Islet precursor cell (in vitro differentiated cells): ENCODE measurements at regions not wholly inside any gene's neighbourhood (a gene's known extent, or its start where the extent isn't known, plus 50 kb on each side); places are given as distances from the start of the nearest gene placed in this dataset.
A peak's percentile ranks its signal among the peaks of the same experiment; 100 is the strongest.
"Not testable (repeated sequence)": the region's sequence is repeated elsewhere in the genome, so short reads cannot be mapped to it uniquely, and the experiment has no call there.

Experiments
- DNase-seq: peaks from one replicate; pipeline ENCODE4 v3.0.0-alpha.2; 2018

- no peak for DNase-seq
Measured at GRCh38 chr1:37325010-37325409, 149.4 kb upstream of the ZC3H12A start.

- no peak for DNase-seq
Measured at GRCh38 chr1:37325509-37326437, 148.6 kb upstream of the ZC3H12A start.

GRCh38 chr1:37332126-37332525, 142.3 kb upstream of the ZC3H12A start:
- no peak for DNase-seq

DNA sequence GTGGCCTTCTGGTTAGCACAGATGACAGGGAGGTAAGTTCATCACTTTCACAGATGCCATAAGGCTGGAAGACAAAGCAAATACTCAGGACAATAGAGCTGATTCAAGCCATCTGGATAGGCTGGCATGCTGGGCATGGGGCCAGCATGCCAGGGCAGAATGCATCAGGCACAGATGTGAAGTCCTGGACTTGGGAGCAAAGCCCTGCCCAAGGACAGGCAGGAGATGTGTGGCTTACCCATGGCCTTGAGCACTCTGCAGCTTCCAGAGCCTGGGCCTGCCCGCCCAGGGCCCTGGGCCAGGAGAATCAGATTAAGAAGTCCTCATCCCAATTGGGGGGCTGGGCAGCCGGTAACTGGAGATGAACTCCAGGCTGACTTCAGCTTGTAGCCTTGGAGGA, 135.7 kb upstream of the ZC3H12A start:
- DNase-seq, result no peak

DNA sequence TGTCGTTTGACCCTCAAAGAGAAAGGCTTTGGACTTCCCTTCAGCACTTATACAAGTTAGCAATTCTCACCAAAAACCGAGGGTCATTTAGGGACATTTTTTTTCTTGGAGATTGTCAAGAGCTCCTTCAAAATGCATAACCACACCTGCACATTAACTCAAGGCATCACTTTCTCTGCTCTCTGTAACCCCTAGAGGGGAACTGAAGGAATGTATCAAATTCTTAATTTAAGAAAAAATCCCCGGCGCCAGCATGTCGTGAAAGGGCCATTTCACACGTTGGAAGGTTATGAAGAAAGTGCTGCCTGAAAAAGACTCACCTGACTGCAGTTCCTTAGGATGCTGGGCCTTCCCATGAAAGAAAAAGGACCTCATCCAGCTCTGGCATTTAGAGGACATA, 131.6 kb upstream of the ZC3H12A start:
- no peak for DNase-seq

DNA sequence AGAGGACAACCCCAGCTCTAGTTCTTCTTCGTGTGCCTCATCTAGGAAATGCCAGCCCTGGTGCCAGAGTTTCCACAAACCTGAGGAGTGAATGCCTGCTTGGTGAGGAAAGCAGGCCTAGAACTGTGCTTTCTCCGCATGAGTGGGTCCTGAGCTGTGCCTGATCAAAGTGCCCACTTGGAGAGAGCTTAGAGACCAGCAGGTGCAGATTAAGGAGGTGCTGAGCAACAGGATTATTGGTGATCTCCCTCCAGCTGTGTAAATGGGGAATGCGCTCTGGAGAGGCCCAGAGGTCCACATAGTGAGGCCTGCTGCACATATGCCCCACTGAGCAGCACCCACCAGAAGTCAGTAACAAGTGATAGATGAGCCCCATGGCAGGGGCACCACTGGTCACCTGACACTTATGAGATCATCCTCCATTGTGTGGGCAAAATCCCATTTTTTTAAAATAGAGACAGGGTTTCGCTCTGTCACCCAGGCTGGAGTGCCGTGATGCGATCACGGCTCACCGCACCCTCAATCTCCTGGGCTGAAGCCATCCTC, 127.2 kb upstream of the ZC3H12A start:
- no peak for DNase-seq

- no peak for DNase-seq
Measured at GRCh38 chr1:37353871-37354270, 120.5 kb upstream of the ZC3H12A start.

DNA sequence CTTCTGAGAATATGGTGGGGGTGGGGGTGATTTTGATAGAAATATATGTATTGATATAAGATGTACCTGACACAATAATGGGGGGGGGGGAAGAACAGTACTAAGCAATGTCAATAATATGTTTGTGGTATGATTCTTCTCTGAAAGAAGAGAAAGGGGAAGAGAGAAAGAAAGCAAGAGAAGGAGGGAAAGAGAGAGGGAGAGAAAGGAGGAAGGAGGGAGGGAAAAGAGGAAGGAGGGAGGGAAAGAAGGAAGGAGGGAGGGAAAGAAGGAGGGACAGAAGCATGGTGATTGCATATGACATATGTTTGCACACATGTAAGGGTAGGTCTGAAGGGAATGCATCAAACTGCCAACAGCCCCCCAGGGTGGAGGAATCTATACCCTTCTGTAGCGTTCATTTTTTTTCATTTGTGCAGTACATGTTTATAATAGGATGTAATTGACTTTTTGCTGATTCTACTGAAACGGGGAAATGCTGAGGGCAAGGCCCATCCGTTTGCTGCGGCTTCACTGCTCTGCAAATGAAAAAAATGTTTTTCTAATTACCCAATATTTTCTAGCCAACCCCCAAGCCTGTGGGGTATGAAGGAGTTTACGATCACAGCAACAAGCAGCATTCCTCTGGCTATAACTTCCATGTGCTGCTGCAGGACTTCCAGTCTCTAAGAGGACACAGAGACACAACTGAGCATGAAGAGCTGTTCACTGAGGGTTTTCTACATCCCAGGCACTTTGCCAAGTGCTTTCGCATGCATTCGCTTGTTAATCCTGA, 119.3 kb upstream of the ZC3H12A start:
- DNase-seq, result peak; percentile 22

- peak; percentile 31 for DNase-seq
Measured at GRCh38 chr1:37358992-37359391, 115.4 kb upstream of the ZC3H12A start.

DNA sequence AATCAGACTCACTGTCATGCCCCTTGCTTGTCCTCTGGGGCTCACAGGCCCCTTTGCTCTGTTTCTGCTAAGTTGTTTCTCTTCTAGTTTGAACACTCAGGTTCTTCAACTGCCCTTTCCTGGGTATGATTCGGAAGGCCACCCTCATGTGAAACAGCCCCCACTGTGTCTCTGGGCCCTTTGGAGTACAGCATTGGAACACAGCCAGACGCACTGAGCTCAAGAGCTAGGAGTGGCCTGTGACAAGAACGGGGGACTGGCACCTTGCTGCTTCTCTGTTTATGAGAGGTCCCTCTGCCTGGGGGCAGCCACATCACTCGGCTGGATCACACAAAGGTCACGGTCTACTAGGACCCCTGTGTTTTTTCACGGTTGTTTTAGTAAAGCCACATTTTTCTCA, 114.4 kb upstream of the ZC3H12A start:
- peak; percentile 36 for DNase-seq

- peak; percentile 80 for DNase-seq
Measured at GRCh38 chr1:37362594-37363385, 111.6 kb upstream of the ZC3H12A start.

GRCh38 chr1:37363535-37363934, 110.8 kb upstream of the ZC3H12A start:
- DNase-seq, result peak; percentile 6

DNA sequence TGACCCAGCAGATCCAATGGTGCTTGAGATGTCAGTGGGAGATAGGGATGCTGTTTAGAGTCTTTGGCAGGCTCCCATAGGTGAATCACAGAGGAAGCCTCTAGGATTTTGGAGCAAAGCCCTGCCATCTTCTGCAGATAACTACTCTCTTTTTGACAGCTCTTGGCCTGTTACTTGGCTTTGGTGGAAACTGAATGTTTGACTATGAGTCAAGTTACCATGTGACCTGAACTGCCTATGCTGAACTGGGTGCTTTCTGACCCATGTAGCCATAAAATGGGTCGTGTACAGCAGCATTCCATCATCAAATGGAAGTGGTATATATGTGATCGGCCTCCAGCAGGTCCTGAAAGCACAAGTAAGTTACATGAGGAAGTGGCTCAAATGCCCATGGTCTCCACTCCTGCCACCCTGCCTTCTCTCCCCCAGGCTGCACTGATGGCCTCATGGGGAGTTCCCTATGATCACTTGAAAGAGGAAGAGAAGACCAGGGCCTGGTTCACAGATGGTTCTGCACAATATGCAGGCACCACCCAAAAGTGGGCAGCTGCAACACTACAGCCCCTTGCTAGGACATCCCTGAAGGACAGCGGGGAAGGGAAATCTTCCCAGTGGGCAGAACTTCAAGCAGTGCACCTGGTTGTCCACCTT, 105.6 kb upstream of the ZC3H12A start:
- not testable (repeated sequence) for DNase-seq

DNA sequence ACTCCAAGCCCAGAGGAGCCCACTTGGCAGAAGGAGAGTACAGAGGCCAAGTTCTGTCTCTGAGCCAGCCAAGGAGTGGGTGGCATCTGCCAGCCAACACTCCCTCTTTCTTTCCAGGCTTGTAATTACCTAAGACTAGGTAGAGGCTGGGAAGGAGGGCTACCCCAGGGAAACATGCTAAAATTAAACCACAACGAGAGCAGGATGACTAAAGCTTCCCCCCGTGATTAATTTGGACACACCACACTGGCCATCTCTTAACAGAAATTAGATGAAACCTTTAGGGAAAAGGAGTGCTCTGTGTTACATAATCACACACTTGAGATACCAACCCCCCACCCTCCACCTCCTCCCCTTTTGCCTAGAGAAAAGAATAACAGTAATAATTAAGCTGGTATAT, 102.1 kb upstream of the ZC3H12A start:
- DNase-seq, result no peak

DNA sequence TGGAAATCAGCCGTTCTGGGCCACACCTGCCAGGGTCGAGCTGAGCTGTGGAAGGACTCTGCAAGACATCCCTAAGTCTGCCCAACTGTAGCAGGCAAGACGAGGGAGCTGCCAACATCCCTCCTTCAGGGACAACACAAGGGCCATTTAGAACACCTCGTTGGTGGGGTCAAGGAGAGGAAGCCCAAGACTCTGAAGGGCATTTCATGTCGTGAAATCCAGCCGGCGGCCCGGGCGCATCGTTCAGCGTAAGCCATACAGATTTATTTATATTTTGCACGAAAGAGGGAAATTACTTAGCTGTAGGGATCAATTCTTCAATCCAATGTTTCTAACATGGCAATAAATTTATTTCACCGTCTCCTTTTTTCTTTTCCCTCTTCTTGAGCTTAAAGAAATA, 101.7 kb upstream of the ZC3H12A start:
- DNase-seq, result no peak

GRCh38 chr1:37373413-37373812, 101.0 kb upstream of the ZC3H12A start:
- DNase-seq, result no peak

DNA sequence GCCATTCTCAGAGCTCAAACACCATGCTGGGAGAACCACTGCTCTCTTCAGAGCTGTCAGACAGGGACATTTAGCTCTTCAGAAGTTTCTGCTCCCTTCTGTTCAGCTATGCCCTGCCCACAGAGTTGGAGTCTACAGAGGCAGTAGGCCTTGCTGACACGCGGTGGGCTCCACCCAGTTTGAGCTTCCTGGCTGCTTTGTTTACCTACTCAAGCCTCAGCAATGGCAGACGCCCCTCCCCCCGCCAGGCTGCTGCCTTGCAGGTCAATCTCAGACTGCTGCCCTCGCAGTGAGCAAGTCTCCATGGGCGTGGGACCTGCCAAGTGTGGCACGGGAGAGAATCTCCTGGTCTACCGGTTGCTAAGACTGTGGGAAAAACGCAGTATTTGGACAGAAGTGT, 93.8 kb upstream of the ZC3H12A start:
- not testable (repeated sequence) for DNase-seq

DNA sequence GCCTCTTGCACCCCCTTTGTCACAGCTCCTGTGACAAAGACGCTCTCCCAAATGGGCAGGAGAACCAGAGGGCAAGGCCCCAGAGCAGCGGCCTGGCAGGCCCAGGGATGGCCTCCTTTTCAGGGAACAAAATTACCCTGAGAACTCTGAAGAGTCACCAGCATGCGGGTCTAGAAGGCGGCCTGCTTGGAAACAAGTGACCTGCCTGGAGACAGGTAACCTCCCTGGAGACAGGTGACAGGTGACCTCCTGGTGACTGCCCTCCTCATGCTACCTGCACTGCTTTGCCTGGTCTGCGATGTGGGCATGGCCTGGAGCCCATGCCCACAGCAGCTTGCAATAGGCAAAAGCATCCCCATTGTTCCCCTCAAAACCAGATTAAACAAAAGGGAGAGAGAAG, 86.5 kb upstream of the ZC3H12A start:
- DNase-seq, result no peak

GRCh38 chr1:37389327-37389726, 85.1 kb upstream of the ZC3H12A start:
- no peak for DNase-seq

DNA sequence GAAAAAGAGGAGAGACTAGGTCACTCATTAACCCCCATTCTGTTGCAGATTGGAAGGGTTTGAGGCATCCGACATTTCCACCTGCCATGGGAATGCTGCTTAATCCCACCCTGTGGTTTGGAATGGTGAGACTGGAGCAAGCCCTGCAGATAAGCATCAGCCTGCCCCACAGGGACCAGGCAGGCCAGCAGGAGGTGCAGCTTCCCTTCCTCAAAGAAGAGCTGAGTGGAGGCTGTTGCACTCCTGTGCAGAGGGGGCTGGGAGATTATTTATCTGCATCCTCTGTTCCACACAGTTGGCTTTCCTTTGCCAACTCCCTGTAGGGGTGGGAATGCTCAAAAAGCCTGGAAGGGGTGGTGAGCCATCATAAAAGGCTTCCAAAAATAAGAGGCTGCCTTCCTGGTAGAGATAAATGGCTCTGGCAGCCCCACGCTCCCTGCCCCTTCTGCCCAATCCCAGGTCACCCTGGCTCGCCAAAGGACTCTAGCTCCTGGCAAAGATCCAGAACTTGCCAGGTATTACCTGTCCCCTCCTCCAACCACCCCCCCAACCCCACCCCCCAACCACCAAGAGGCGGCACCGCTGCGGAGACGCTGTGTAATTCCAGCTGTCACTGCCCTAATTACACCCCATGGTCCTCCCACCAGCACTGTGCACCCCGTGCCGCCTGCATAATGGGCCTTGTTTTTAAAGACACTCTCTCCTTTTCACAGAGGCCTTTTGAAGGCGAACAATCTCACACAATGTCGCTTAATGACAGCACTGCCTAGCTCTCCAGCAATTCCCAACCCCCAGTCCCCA, 83.0 kb upstream of the ZC3H12A start:
- peak; percentile 58 for DNase-seq

DNA sequence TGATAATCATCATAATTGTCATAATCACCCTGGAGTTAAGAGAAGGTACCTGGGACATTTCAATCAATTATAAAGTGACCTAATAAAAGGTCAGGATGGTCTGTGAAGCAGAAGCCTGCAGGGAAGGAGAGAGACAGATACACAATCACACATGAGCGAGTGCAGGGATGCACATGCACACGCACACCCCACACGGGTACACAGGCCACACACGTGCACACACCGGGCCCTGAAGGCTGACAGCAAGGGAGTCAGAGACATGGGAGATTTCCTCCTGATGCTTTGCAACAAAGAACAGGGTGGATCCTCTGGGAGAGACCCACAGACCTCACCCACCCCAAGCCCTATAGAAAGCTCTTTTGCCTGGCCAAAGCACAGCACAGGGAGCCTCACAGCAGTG, 82.3 kb upstream of the ZC3H12A start:
- no peak for DNase-seq
